ENCODE measurements at regions not wholly inside any gene's neighbourhood (a gene's known extent, or its start where the extent isn't known, plus 50 kb on each side); places are given as distances from the start of the nearest gene placed in this dataset.

DNA sequence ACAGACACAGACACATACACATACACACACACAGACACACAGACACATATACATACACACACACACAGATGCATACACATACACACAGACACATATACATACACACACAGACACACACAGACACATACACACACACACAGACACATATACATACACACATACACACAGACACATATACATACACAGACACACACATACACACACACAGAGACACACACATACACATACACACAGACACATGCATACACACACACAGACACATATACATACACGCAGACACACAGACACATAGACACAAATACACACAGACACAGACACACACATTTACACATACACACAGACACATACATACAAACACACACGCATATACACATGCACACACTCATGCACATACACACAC lies 81.5 kb upstream of the ARL4C start:
- TF ChIP-seq, protein P1, sequence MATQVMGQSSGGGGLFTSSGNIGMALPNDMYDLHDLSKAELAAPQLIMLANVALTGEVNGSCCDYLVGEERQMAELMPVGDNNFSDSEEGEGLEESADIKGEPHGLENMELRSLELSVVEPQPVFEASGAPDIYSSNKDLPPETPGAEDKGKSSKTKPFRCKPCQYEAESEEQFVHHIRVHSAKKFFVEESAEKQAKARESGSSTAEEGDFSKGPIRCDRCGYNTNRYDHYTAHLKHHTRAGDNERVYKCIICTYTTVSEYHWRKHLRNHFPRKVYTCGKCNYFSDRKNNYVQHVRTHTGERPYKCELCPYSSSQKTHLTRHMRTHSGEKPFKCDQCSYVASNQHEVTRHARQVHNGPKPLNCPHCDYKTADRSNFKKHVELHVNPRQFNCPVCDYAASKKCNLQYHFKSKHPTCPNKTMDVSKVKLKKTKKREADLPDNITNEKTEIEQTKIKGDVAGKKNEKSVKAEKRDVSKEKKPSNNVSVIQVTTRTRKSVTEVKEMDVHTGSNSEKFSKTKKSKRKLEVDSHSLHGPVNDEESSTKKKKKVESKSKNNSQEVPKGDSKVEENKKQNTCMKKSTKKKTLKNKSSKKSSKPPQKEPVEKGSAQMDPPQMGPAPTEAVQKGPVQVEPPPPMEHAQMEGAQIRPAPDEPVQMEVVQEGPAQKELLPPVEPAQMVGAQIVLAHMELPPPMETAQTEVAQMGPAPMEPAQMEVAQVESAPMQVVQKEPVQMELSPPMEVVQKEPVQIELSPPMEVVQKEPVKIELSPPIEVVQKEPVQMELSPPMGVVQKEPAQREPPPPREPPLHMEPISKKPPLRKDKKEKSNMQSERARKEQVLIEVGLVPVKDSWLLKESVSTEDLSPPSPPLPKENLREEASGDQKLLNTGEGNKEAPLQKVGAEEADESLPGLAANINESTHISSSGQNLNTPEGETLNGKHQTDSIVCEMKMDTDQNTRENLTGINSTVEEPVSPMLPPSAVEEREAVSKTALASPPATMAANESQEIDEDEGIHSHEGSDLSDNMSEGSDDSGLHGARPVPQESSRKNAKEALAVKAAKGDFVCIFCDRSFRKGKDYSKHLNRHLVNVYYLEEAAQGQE (IDR thresholded peaks at IDR 0.05), result no peak
- TF ChIP-seq, protein P2, sequence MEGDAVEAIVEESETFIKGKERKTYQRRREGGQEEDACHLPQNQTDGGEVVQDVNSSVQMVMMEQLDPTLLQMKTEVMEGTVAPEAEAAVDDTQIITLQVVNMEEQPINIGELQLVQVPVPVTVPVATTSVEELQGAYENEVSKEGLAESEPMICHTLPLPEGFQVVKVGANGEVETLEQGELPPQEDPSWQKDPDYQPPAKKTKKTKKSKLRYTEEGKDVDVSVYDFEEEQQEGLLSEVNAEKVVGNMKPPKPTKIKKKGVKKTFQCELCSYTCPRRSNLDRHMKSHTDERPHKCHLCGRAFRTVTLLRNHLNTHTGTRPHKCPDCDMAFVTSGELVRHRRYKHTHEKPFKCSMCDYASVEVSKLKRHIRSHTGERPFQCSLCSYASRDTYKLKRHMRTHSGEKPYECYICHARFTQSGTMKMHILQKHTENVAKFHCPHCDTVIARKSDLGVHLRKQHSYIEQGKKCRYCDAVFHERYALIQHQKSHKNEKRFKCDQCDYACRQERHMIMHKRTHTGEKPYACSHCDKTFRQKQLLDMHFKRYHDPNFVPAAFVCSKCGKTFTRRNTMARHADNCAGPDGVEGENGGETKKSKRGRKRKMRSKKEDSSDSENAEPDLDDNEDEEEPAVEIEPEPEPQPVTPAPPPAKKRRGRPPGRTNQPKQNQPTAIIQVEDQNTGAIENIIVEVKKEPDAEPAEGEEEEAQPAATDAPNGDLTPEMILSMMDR (IDR thresholded peaks at IDR 0.05), result no peak
- TF ChIP-seq RCOR1 (IDR thresholded peaks at IDR 0.05; ENCODE audit: low read depth, low read length) (no peak), NR3C1 (IDR thresholded peaks at IDR 0.05) (no peak), CEBPB (IDR thresholded peaks at IDR 0.05) (no peak), CHD2 (IDR thresholded peaks at IDR 0.05; ENCODE audit: low read length, partially characterized antibody) (no peak), ZSCAN20 (CRISPR knock-in tag; IDR thresholded peaks at IDR 0.05) (no peak), JUNB (IDR thresholded peaks at IDR 0.05) (no peak)
